ENCODE measurements at regions not wholly inside any gene's neighbourhood (a gene's known extent, or its start where the extent isn't known, plus 50 kb on each side); places are given as distances from the start of the nearest gene placed in this dataset.

DNA sequence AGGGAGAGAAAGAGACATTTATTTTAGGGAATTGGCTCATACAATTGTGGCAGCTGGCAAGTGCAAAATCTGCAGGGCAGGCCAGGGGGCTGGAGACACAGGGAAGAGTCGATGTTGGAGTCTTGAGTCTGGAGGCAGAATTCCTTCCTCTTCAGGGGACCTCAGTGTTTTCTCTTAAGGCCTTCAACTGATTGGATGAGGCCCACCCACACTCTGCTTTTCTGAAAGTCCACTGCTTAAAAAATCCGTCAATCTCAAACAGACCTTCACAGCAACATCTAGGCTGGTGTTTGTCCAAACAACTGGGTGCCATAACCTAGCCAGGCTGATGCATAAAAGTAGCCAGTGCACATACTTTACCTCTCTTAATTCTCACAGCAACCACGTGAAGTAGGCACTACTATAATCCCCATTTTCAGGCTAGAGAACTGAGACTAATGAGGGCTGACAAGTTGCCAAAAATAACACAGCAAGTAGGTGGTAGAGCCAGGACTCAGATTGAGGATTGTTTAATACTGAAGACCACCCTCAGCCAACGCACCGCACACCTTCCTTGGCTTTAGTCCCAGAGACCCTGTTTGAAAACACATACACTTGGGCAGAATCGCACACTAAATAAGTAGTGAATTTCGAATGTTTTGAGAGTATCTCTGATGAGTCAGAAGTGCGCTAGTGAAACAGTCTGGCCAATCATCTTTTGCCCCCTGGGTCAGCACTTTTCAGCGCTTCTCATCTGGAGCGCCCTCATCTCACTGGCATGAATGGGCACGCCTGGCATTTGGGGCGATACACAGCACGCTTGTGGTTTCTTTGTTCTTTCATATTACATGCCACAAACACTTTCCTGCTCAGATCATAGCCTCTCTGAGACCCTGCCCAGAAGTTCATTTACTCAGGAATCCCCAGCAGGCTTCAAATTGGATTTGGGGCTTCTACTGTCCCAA is 591.4 kb downstream of the CCDC171 start:
- TF ChIP-seq EZH2phosphoT487 (IDR thresholded peaks at IDR 0.05; ENCODE audit: borderline replicate concordance, low read length), result no peak
- TF ChIP-seq, protein P1, sequence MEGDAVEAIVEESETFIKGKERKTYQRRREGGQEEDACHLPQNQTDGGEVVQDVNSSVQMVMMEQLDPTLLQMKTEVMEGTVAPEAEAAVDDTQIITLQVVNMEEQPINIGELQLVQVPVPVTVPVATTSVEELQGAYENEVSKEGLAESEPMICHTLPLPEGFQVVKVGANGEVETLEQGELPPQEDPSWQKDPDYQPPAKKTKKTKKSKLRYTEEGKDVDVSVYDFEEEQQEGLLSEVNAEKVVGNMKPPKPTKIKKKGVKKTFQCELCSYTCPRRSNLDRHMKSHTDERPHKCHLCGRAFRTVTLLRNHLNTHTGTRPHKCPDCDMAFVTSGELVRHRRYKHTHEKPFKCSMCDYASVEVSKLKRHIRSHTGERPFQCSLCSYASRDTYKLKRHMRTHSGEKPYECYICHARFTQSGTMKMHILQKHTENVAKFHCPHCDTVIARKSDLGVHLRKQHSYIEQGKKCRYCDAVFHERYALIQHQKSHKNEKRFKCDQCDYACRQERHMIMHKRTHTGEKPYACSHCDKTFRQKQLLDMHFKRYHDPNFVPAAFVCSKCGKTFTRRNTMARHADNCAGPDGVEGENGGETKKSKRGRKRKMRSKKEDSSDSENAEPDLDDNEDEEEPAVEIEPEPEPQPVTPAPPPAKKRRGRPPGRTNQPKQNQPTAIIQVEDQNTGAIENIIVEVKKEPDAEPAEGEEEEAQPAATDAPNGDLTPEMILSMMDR (IDR thresholded peaks at IDR 0.05; ENCODE audit: low read depth, low read length, poor library complexity, severe bottlenecking), result no peak
- Histone ChIP-seq H3K4me2 (ENCODE audit: low read length) (no peak overlapping the region), H3K36me3 (ENCODE audit: control insufficient read depth, low read length) (no peaks in the 10 kb centered on the region), H3F3A (ENCODE audit: control insufficient read depth, insufficient read depth) (no peaks in the 10 kb centered on the region), H3K79me2 (ENCODE audit: control insufficient read depth, low read length) (no peaks in the 10 kb centered on the region), H3K27ac (ENCODE audit: low read depth, low read length) (no peak overlapping the region), H4K20me1 (ENCODE audit: control insufficient read depth, insufficient read depth, low read depth, low read length) (no peaks in the 10 kb centered on the region), H3K9me2 (replicated peaks; ENCODE audit: control insufficient read depth, low read length) (no peaks in the 10 kb centered on the region), H3K4me3 (ENCODE audit: low read length) (no peak overlapping the region), H3K9me3 (ENCODE audit: control insufficient read depth, insufficient read depth, low read length) (no peaks in the 10 kb centered on the region), H3K27me3 (ENCODE audit: control insufficient read depth, low read length) (no peaks in the 10 kb centered on the region), H3K4me1 (ENCODE audit: control insufficient read depth, low read length) (no peaks in the 10 kb centered on the region)

DNA sequence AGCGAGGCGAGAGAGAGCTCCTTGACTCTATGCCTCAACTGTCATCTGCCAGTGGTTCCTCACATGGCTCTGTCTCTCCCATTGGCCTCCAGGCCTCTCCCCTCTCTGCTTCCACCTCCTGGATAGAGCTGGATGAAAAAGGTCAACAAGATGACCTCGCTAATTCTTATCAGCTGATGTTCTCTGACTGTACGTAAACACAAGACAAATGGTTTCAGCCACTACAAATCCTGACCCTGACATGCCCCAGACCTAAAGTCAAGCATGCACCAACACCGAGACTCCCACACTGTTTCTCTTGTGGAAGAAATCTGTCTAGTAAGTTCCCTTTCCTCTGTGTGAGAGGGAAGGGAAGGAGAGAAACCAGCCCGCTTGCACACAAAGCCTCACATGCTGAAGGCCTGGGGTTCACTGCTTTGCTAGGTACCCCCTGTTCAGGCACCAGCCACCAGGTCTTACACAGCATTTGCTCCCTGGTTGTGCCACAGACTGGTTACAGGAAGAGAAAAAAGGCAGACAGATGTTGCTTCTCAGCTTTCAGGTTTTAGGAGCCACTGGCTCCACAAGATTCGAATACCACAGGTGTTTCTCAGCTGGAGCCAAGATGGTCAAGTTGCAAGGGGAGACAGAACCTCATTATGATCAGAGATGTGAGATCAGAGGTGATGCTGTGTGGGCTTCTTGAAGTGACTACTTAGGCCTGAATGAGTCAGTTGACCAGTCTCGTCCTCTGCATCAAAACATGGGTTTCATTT is 592.5 kb downstream of the CCDC171 start:
- Histone ChIP-seq H3K4me3 (ENCODE audit: low read length) (no peak overlapping the region), H3K27me3 (ENCODE audit: control insufficient read depth, low read length) (no peaks in the 10 kb centered on the region), H3K27ac (ENCODE audit: low read depth, low read length) (no peak overlapping the region), H3K36me3 (ENCODE audit: control insufficient read depth, low read length) (no peaks in the 10 kb centered on the region), H3K4me2 (ENCODE audit: low read length) (no peak overlapping the region), H3K9me3 (ENCODE audit: control insufficient read depth, insufficient read depth, low read length) (no peaks in the 10 kb centered on the region), H3F3A (ENCODE audit: control insufficient read depth, insufficient read depth) (no peaks in the 10 kb centered on the region), H3K79me2 (ENCODE audit: control insufficient read depth, low read length) (no peaks in the 10 kb centered on the region), H3K9me2 (replicated peaks; ENCODE audit: control insufficient read depth, low read length) (no peaks in the 10 kb centered on the region), H3K4me1 (ENCODE audit: control insufficient read depth, low read length) (no peaks in the 10 kb centered on the region), H4K20me1 (ENCODE audit: control insufficient read depth, insufficient read depth, low read depth, low read length) (no peaks in the 10 kb centered on the region)
- no peak for TF ChIP-seq EZH2phosphoT487 (IDR thresholded peaks at IDR 0.05; ENCODE audit: borderline replicate concordance, low read length)
- TF ChIP-seq, protein P1 (IDR thresholded peaks at IDR 0.05; ENCODE audit: low read depth, low read length, poor library complexity, severe bottlenecking), result no peak

DNA sequence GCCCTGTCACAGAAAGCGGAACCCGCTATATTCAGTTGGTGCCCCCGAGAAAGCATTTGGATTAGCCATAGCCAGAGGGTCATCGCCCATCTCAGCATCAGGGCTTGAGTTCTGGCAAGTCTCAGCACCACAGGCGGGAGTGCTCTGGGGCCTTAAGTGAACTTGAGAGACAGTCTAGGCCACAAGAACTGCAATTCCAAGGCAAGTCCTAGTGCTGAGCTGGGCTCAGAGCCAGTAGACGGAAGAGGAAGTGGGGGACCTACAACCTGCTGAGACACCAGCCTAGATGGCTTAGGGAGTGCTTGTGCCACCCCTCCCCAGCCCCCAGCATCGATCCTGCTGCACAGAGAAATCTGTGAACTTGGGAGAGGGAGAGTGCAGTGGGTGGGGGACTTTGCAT is 594.9 kb downstream of the CCDC171 start:
- H3K4me3 ChIP-seq (ENCODE audit: low read length), result no peak overlapping the region
- no peaks in the 10 kb centered on the region for H3K36me3 ChIP-seq (ENCODE audit: control insufficient read depth, low read length)
- H3K27ac ChIP-seq (ENCODE audit: low read depth, low read length), result no peak overlapping the region
- no peaks in the 10 kb centered on the region for H3K79me2 ChIP-seq (ENCODE audit: control insufficient read depth, low read length)
- H4K20me1 ChIP-seq (ENCODE audit: control insufficient read depth, insufficient read depth, low read depth, low read length), result no peaks in the 10 kb centered on the region
- H3F3A ChIP-seq (ENCODE audit: control insufficient read depth, insufficient read depth), result no peaks in the 10 kb centered on the region
- H3K9me3 ChIP-seq (ENCODE audit: control insufficient read depth, insufficient read depth, low read length), result no peaks in the 10 kb centered on the region
- H3K27me3 ChIP-seq (ENCODE audit: control insufficient read depth, low read length), result no peaks in the 10 kb centered on the region
- no peaks in the 10 kb centered on the region for H3K9me2 ChIP-seq (replicated peaks; ENCODE audit: control insufficient read depth, low read length)
- H3K4me2 ChIP-seq (ENCODE audit: low read length), result no peak overlapping the region
- no peaks in the 10 kb centered on the region for H3K4me1 ChIP-seq (ENCODE audit: control insufficient read depth, low read length)
- TF ChIP-seq, protein P1 (IDR thresholded peaks at IDR 0.05; ENCODE audit: low read depth, low read length, poor library complexity, severe bottlenecking), result no peak
- no peak for TF ChIP-seq EZH2phosphoT487 (IDR thresholded peaks at IDR 0.05; ENCODE audit: borderline replicate concordance, low read length)
